RPMI8226 (cell line): ENCODE measurements at regions not wholly inside any gene's neighbourhood (a gene's known extent, or its start where the extent isn't known, plus 50 kb on each side); places are given as distances from the start of the nearest gene placed in this dataset.

ENCODE experiments used
- DNase-seq: peaks from one replicate; pipeline ENCODE4 v3.0.0-alpha.2; 2015

DNA sequence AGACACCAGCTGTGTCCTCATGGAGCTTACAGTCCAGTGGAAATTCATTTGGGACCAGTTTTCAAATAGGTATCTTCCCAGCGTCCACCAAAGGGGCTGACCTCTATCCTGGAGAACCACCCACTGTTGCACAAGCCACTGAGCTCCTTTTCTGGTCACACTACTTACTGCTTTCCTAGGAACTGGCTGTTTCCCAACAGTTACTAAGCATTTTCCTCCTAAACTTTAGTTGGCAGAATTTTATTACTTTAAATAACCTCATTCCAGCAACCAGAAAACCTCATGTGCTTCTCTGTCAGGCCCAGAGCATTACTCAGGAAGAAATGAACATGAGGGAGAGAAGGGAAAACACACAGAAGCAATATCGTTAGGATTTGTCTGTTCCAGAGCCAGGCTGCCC, 183.1 kb downstream of the GPAM start:
- DNase-seq, result no peak

DNA sequence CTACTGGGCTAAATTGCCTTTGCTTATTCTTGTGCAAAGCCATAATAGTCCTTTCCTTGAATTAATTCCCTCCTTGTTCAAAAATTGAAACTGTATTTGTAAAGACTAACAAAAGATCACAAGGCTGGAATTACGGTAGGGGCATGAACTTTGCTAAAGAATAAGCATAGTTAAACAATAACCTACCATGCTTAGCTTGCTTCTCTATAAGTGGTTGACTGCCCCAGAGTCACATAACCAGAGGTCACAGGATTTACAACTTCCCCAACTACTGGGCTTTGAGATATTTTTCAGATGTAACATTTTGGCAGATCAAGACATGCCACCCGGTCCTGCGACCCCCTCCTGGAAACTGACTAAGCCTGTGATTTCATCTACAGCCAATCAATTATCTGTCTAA, 181.4 kb downstream of the GPAM start:
- DNase-seq, result no peak

DNA sequence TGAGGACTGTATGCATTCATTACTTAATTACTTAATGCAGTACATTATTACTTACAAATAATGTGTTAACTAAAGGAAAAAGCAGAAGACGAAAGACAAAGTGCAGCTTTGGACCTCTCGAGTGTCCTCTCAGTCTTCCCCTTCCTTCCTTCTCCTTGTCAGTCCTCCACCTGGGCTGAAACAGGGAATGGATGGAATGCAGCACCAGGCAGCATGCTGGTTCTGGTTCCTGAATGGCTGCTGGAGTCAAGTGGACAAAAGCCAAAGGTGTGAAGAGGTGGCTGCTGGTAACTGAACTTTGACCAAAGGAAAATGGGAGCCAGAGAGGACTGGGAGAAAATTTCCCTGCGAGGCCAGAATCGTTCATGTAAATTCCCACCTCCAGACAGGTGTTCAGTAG, 179.5 kb downstream of the GPAM start:
- no peak for DNase-seq

DNA sequence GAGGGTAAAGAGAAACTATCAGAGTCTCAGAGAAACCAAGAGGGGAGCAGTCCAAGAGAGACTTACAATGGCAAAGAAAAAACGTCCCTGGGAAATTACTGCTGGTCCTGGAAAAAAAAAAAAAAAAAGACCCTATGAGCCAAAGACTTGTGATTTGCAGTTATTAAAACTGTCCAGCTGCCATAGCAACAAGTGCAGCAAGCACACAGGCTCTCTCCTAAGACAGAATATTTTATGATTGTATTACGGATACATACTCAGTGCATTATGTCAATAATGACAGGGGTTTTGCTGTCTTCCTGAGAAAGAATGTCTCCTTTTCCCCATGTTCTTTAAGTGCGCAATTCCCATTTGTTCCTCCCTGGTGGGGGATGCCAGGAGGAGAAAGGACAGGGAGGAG, 178.5 kb downstream of the GPAM start:
- no peak for DNase-seq

DNA sequence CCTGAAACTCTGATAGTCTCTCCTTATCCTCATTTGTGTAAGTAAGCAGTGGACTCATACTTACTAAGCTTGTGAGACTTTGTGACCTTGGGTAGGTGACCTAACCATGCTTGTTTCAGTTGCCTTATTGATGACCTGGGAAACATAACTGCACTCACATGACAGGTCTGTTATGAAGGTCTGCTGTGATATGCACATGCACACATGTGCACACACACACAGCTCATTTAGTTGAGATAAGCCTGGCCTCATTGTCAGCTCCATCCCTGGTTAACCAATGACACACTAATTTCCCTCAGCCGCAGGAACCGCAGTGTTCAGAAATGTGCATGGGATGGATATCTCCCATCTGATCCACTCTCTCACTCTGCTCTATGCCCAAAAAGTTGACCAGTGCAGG, 177.2 kb downstream of the GPAM start:
- DNase-seq, result no peak

DNA sequence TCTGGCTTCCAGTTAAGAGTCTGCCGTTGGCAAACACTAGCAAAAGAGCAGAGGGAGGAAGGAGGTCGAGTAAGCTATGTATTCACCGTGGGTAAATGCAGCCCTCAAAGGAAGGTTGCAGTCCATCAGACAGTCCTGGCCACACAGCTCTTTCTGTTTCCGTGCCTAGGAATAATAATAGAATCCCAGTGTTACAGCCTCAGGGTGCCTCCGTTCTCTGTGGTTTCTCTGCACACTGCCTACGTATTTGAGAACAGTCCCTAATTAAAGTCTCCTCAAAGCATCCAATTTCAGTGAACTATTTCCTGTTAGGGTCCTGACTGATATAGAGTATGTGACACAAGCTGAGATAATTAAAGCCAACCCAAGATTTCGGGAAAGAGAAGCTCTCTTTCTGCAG, 176.7 kb downstream of the GPAM start:
- DNase-seq, result no peak

DNA sequence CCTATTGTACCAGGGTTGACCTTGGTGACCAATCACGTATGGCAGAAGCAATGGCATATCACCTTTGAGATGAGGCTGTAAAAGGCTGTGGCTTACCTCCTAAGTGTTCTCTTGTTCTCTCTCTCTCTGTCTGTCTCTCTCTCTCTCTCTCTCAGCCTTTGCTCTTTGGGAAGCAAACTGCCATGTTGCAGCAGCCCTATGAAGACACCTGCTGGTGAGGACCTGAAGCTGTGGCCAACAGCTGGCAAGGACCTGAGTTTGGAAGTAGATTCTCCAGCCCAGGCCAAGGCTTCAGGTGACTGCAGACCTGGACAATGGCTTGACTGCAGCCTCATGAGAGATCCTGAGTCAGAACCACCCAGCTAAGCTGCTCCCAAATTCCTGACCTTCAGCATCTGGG, 161.4 kb downstream of the GPAM start:
- no peak for DNase-seq

DNA sequence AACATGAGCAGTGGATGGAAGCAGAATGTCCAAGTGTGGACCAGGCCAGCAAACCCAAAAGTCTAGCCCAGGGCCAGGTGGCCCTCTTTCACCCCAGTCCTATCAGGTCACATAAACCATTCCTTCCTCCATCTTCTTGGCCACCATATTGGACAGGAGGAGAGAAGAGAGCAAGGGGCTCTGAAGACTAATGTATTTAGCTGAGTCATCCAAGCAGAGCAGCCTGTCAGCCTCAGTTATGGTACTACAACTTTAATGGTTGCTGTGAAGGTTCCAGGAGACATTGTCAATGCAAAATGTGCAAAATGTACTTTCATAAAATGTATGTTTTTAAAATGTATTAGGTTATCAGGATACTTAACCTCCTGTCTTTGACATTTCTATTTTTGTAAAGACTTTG, 159.5 kb downstream of the GPAM start:
- DNase-seq, result no peak

DNA sequence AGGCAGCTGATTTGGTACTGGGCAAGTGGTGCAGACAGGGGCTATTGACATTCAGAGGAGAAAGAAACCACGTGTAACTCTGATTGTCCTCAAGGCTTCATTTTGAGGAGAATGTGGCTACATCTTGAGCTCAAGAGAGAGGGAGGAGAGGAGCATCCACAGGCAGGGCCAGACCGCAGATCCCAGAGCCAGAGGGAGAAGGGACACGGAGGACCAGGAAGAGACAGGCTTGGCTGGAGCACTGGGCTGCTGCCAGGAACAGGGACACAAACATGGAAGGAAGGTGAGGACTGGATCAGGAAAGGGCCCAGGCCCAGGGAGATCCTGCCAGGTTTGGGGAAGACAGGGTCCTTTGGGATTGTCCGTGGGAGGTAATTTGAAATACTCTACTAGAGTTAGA, 158.3 kb downstream of the GPAM start:
- DNase-seq, result no peak

DNA sequence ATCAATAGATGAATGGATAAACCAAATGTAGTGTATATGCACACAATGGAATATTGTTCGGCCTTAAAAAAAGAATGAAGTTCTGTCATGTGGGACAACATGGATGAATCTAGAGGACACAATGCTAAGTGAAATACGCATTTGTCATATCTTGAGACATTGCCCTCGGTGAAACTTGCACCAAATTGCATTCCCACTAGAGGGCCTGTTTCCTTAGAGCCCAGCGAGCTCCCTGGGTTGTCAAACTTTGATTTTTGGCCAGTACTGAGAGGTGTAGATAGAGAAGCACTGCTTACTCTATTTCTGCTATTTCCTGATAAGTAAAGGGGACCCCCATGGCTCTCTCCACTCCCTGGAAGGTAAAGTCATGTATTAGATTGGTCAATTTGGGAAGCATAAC, 157.1 kb downstream of the GPAM start:
- no peak for DNase-seq

DNA sequence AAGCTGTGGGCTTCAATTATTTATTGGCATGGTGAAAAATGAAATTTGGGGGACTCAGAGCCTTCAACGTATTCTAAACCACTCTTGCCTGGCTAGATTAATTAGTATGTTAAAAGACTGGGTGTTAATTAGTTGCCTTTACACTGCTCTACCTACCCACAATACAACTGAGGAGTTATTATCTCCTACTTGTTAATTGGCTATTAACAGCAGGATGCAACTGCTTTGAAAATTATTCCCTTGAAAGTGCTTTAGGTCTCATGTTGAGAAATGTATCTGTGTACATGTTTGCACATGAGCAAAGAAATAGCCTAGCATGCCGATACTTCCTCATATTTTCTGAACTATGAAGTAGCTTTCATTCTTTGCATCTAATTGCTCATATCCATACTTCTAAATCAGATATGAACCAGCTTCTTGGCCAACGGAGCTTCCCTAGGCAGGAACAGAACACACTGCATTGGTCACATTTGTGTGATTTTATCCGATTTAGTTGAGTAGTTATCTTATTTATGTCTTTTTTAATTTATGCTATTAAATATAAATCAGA, 155.8 kb downstream of the GPAM start:
- DNase-seq, result no peak

DNA sequence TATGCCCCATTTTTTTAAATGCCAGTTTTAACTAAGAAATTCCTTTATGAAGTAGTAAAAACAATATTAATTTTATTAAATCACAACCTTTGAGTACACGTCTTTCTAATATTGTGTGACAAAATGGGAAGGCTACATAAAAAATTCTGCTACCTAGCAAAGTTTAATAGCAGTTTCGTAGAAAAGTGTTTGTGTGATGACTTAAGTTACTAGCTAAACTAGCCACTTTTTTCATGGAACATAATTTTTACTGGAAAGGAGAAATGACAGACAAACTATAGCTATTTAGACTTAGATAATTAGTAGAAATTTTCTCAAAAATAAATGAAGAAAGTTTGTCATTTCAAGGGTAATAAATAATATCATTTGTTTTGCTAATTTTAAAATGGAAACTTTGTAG, 153.1 kb downstream of the GPAM start:
- DNase-seq, result no peak

DNA sequence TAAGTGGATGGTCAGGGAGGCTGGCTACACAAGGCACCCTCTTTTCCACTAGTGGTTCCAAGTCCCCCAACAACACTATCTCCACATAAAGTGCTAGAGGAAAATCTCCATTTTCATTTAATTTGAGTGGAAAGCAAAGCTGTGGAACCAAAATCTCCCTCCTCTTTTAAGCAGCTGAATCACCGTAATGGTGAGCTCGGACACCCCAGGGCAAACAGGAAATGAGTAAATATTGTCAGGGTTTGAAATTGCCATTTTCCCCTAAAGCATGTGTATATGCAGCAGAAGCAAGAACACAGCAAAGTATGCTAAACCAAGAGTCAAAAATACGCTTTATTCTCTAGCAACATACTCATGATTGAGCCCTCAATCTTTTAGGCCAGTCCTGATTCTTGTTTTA, 143.7 kb downstream of the GPAM start:
- DNase-seq, result no peak

DNA sequence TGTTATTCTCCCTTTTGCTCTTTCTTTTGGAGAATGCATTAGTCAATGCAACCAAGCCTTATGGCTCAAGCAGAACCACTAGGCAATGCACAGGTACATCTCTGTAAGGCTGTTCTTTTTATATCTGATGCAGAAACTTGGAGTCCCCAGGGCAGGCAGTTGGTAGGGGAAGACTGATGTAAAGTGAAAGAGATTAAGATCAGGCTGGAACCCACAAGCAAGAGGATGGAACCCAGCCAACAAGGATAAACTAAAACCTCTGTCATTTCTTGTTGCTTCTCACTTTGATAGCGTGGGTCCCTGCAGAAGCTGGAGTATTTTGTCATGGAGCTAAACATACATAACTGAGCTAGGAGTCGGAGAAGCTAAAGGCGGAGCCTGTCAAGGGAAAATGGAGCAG, 142.9 kb downstream of the GPAM start:
- DNase-seq, result no peak

DNA sequence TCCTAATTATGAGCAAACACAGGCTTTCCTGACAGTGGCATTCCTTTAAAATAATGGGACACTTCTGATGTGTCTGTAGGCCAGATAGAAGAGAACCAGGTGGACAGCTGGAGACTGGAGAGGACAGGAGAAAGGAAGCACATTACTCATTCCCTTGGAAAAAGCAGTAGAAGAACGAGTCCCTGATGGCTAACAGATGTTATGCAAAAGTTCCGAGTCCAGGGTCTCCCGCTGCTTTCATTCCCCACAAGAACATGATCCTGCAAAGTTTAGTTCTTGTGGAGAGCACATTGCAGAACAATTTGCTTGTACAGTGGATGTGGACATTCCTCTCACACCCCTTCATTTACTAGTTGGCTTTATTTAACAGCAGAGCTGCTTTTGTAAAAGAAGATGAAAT, 137.6 kb downstream of the GPAM start:
- DNase-seq, result no peak

DNA sequence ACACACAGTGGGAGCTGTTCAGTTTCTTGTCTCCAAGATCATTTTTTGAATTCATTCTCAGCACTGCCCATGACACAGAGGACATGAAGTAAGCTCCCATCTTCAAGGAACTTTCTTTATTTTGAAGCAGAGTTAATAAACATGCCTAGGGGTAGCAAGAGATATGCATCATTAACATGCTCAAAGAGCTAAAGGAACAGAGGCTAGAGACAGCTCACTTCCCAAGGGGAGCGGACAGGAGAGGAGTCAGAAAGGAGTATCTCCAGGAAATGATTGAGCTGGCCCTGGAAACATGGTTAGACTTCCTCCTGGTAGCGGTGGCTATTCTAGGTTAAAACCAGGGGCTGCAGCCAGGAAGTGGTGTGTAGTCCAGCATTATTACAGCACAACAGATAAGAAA, 135.9 kb downstream of the GPAM start:
- no peak for DNase-seq

DNA sequence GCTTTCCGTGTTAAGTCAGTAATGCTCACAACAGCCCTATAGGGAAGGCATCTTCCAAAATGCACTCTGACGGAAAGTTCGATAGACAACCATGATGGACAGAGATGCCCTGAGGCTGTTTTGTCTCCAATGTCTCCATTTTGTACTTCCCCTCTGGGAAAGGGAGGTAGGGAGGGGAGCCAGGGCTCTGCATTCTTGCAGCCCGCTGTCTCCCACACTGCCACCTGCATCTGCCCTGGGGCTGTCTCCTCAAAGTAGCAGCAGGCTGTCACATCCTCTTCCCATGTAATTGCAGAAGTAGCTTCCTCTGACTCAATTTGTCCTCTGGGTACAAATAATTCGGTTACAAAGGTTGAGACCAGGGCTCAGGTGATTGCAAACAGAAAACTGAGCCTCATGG, 131.4 kb downstream of the GPAM start:
- DNase-seq, result no peak

DNA sequence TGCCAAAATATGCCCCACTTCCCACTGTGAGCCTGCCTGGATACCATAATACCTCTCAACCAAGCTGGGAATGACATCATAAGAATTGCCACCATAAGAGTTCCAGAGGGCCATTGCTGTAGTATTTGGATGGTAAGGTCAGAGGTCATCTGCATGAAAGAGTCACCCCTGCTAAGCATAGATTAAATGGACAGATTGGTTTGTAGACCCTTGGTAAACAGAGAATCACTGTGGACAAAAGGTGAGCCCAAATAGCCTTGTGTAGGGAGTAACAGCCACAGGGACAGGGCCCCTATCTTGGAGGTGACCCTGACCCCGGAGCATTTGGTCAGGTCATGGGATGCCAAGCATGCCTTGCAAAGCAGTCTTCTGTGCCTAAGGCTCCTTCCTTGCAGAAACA, 129.7 kb downstream of the GPAM start:
- DNase-seq, result no peak

DNA sequence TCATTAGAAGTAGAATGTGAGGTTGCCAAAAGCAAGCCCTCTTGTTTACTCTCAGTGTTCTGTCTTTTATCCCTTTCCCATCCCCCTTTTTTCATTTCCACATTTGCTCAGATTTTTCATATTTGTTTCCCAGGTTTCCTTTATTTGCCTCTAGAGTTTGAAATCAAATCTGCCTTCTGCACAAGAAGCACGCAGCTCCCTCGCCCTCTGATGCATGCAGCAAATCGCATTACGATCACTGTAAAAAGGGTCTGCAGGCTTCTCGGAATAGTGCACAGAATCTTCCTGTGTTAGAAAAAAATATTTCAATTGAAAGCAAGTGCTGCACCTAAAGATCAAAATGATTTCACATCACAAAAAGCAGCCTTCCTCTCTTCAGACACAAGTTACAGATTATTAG, 129.0 kb downstream of the GPAM start:
- DNase-seq, result no peak

DNA sequence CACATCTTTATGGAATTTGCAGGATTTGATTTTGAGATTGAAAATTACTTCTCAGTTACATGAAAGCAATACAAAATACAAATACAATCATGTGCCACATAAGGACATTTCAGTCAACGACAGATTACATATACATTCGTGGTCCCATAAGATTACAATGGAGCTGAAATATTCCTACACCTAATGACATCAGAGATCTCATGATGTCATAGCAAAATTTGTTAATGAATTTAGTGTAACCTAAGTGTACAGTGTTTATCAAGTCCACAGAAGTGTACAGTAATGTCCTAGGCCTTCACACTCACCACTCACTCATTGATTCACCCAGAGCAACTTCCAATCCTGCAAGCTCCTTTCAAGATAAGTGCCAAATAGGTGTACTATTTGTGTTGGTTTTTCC, 126.5 kb downstream of the GPAM start:
- DNase-seq, result no peak

DNA sequence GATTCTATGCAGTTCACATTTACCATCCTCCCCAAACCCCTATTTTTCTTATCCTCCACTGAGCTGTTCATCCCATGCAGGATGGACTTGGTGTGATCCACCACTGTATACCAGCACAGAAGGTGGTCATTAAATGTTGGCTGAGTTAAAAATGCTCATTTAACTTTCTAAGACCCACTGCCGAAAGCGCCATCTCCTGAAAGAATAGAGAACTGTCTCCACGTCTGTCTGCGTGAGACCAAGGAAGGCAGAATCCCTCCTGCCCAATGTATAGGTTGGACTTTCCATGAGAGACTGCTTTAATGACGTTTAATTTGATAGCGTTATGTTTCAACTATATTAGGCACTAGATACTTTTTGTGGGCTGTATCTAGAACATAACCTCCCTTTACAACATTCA, 124.3 kb downstream of the GPAM start:
- DNase-seq, result no peak

DNA sequence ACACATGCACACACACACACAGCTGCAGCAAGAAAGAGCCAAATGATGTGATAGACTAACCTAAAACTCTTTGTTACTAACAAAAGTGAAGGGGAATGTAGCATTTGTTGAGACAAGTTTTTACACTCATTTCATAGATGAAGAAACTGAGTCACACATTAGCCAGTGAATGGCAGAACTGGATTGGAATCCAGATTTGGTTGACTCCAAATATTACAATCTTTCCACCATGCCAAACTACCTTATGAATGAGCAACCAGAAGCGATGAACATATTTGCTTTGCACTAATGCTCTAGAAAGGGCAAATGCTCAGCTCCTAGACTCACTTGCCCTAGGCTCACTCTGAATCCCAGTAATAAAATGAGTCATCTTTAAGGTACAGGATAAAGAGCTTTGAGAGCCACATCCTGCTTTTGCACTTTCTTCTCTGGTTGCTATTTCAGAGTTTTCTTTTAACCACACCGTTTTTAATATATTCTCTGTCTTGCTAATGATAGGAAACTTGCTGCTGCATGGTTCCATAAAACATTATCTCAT, 111.9 kb downstream of the GPAM start:
- DNase-seq, result no peak

DNA sequence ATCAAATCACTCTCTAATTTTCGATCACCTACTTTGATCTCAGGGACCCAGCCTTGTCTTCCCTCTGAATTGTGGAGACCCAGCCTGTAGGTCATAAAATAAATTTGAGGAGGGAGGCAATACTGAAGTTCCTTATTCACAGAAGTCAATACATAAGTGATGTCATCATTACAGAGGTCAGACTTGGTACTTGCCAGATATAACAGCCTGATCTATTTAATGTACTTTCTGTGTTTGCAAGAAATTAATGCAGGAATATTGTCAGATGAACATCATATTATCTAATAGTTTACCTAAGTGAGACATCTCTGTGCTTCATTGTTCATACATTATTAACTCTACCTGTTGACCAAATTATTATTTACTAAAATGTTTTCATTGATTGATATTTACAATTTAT, 105.6 kb downstream of the GPAM start:
- DNase-seq, result no peak

DNA sequence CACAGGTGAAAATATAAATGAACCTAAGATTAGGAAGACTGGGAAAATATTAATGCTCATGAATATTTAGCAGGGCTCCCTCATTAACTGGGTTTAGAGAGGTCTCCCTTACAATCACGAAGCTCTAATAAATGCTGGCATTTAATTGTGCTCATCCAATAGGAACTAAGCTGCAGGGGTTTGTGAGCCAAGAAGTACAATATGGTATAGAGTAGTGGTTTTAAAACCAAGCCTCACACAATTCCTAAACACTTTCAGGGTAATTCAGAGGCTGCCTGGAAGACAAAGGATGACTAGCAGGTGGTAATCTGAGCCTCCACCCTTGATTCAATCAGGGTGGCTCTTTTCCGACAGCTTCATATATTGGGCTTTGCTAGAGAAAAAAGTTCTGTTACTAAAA, 103.3 kb downstream of the GPAM start:
- no peak for DNase-seq

DNA sequence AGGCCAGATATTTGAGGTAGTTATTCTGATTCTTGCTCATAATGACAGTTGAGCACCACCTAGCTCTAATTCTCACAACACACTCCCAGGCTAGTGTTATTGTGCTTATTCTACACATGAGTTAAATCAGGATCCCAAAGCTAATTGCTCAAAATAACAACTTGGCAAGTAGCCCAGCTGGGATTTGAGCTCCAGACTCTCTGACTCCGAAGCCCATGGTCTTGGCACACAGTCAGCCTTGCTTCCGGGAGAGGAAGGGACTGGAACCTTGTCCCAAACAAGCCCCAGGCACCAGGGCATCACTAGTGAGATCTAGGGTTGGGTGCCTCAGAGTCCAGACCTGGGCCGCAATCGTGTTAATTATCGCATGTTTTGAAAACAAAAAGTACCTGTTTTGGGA, 101.4 kb downstream of the GPAM start:
- DNase-seq, result no peak

DNA sequence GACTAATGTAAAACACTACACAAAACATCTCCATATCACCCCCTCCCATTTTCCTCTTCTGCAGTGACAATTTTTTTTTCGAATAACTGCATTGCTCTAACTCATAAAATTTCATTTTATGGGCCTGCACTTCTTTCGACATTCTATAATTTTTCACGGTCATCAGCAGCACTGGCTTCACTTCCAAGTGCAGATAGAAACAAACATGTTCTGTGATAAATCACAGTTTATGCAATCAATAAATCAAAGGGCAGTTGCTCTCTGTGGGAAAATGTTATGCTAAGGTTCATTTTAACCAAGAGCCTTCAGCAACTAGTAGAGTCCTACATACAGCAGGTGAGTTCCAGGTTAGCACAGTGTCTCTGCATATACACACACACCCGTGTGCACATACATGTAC, 100.1 kb downstream of the GPAM start:
- no peak for DNase-seq
